ENCODE measurements at regions not wholly inside any gene's neighbourhood (a gene's known extent, or its start where the extent isn't known, plus 50 kb on each side); places are given as distances from the start of the nearest gene placed in this dataset.
"Not testable (repeated sequence)": the region's sequence is repeated elsewhere in the genome, so short reads cannot be mapped to it uniquely, and the experiment has no call there.

GRCh38 chr7:113775804-113776203 lies 143.0 kb downstream of the PPP1R3A start:
- DNase-seq: no peak

DNA sequence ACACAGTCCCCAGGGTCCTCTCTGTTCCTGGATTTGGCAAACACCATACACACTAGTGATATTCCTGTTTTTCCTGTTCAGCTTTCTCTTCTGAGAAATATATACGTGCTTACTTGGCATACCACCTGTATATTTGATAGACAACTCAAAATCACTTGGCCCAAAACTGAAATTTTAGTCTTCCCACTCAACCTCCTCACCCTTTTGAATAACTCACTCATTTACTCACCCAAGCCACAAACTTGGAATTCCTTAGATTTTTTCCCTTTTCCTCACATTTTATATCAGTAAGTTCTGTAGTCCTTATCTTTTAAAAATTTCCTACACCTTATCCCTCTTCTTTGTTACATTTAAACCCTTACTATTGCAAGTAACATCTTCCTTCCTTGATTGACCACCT lies 143.4 kb downstream of the PPP1R3A start:
- no peak for DNase-seq

DNA sequence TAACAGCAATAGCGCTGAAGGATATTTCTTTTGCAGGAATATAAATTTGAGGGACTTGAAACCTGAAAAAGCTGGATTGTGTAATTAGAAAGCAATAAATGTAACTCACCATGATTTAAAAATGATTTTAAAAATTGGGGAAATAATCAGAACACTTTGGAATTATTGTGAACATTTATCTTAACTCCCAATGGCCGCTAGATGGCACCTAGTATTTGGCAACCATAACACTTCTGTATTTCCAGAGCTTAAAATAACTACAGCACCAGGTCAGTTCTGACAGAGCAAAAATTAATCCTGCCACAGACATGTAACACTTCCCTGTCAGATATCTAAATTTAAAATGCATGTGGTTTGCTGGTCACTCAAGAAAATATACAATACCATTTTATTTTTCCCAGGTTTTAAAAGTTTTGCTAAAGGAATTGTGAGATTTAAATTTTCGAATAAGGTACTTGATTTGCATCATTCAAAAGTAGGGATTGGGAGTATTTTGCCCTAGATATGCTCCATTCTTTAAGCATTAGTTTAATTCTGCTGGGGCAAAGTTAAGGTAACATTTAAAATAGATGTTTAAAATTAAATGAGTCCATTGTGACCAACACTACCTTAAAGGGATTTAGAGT lies 144.5 kb downstream of the PPP1R3A start:
- no peak for DNase-seq

DNA sequence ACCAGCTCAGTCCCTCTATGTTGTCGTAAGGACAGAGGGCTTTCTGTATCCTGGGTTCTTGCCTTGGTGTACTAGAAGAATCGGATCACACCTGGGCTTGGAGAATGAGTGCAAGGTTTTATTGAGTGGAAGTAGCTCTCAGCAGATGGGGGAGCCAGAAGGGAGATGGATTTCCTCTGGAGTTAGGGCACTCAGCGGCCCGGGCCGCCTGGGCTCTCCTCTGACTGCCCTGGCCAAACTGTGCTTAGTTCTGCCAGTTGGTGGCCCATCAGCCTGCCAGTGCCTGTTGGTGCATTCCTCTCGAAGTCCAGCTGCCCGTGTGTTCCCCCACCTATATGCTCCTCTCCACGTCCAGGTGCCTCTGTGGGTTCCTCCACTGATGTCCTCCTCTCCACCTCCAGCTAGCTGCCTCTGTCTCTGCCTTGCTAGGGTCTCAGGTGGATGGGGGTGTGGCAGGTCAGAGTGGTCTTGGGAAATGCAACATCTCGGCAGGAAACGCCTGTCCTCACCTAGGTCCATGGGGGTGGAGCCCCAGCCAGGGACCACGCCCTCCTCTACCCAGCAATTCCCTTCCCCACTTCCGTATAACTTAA lies 148.6 kb downstream of the PPP1R3A start:
- no peak for DNase-seq

- no peak for DNase-seq
Observed at GRCh38 chr7:113768387-113768786, 150.4 kb downstream of the PPP1R3A start.

DNA sequence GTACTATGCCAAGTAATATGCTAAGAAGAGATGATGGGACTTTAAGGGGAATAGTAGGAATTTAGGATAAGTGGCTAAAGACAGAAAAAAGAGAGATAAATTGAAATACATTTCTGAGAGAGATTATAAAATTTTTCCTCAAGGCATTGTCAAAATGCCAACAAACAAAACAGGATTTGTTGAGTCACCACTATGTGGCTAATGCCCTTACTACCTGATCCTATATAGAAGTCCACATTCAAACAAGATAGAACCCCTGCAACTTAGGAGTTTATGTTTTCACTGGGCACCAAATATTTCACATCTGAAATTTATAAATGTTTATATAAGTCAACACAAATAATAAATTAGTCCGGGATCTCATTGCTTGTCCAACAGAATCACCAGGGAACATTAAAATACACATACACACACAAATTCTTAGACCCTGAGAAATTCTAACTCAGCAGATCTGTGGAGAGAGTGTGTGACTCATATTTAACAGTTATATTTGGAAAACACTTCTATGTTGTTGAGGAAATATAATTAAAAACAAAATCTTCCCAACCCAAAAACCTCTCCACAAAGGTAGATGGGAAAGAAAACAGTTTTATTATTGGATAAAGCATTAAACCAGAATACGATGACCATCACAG lies 154.3 kb downstream of the PPP1R3A start:
- DNase-seq: no peak

GRCh38 chr7:113763226-113763625 lies 155.6 kb downstream of the PPP1R3A start:
- DNase-seq: no peak

- DNase-seq: no peak
Observed at GRCh38 chr7:113756250-113756649, 162.6 kb downstream of the PPP1R3A start.

DNA sequence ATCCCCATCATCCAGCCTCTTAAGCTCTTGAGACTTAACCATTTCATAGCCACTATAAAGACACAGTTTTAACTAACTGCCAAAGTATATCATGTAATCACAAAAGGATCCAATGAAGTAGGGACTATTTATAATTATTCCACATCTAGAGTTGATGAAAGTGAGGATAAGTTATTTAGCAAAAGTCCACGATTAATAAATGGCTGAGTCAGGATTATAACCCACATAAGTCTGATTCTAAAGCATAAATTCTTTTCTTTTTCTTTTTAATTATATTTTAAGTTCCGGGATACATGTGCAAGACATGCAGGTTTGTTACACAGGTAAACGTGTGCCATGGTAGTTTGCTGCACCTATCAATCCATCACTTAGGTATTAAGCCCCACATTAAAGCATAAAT lies 166.1 kb downstream of the PPP1R3A start:
- no peak for DNase-seq

GRCh38 chr7:113752289-113752688 lies 166.5 kb downstream of the PPP1R3A start:
- DNase-seq: no peak

- no peak for DNase-seq
Observed at GRCh38 chr7:113751547-113751946, 167.3 kb downstream of the PPP1R3A start.

GRCh38 chr7:113748385-113748784 lies 170.4 kb downstream of the PPP1R3A start:
- DNase-seq: not testable (repeated sequence)

- DNase-seq: not testable (repeated sequence)
Observed at GRCh38 chr7:113742946-113743431, 175.8 kb downstream of the PPP1R3A start.

GRCh38 chr7:113742377-113742776 lies 176.4 kb downstream of the PPP1R3A start:
- no peak for DNase-seq

- DNase-seq: no peak
Observed at GRCh38 chr7:113731571-113731970, 187.2 kb downstream of the PPP1R3A start.

- no peak for DNase-seq
Observed at GRCh38 chr7:113730309-113730955, 188.4 kb downstream of the PPP1R3A start.

DNA sequence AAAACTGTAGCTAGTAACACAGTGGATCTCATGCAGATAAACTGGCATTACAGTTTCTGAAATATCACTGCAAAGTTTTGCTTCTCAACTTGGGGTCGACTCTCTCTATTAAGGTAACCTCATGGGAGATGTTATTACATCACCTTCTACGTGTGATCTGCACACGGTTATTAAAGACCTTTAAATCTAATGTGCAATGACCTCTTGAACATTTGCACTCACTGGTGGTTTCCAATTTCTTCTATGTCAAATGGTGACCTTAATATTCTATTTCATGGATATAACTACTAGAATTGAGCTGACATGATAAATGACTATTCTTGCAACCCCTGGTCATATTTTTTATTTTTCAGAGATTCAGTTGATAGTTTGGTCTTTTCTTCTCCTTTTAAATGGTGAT lies 191.3 kb downstream of the PPP1R3A start:
- no peak for DNase-seq

DNA sequence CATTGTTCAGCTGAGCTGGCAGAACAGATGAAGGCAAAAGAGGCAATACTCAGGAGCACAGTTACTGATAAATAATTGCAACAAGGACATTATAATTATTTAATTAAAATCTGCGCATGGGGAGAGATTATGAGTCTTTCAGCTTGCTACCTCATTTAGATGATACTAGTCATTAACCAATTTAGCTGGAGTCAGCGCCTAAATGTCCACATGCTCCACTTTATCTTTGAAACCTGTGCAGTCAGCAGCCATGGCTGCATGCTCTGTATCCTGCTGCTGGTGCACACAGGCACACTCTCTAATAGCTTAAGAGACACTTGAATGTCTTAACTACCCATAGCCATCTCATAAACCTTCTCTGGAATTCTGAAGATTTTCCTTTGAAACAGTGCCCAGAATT lies 196.8 kb downstream of the PPP1R3A start:
- no peak for DNase-seq

DNA sequence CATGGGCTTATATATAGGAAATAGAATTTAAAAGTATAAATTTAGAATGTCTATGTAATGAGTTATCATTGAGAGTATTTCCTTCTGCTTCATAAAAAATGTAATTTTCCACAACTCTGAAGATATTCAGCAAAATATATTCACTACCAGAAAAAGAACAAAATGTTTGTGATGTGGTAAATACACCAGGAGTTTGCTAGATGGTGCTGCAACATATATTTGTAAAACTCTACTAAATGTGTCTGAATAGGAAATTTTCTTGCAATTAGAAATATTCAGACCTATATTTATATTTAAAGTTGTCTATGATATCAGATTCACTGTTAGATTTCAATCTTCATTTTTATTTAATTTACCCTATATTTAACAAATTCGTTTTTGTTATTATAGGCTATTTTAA lies 201.1 kb downstream of the PPP1R3A start:
- no peak for DNase-seq

DNA sequence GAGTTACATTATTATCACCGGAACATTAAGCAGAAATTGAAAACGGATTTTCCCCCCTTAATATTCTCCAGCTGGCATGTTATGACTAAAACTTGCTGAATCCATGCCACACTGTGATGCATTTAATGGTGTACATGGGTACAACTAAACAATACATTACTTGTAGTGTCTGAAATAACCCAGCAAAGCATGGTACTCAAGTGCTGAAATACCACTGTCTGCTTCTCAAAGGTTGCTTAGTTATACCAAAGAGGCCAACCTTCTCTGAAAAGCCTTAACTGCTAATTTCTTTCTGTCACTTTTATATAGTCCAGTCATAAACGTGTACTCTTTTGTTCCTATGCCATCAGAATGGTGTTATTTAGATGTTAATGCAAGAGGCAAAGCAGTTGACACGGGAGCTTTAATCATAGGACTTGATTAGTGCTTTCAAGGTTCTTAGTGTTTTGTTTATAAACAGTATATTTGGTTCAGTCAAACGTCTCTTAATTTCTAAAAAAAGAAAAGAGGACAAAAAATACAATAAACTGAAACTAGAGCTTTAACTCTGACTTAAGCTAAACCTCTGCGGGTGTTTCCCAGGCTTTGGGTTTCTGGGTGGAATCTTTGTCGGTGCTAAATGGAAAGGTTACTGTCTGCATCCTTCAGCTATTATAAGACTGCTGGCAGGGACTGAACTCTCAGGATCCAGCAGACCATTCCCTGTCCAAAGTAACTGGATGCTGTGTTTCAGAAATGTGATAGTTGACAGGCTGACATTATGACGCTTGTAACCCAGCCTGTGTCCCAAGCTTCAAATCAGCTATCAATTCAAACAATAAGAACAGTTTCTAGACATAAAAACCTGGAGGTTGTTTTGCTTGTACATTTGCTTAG lies 202.6 kb downstream of the PPP1R3A start:
- no peak for DNase-seq

DNA sequence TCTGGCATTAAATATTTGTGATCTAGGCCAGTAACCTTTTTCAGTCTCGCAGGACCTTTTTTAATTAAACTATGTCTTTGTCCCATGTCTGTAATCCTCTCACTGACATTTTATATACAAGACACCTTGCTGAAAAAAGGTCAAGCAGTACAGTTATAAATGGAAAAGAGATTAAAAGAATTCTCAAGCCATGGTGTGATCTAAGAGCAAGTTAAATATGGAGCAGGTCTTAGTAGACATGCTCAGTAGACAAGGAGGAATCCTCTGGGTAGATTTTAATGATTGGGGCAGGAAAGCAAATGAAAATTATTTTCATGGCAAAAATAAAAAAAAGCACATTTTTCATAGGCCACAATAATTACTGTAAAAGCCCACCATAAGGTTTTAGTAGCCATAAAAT lies 203.5 kb downstream of the PPP1R3A start:
- DNase-seq: no peak

DNA sequence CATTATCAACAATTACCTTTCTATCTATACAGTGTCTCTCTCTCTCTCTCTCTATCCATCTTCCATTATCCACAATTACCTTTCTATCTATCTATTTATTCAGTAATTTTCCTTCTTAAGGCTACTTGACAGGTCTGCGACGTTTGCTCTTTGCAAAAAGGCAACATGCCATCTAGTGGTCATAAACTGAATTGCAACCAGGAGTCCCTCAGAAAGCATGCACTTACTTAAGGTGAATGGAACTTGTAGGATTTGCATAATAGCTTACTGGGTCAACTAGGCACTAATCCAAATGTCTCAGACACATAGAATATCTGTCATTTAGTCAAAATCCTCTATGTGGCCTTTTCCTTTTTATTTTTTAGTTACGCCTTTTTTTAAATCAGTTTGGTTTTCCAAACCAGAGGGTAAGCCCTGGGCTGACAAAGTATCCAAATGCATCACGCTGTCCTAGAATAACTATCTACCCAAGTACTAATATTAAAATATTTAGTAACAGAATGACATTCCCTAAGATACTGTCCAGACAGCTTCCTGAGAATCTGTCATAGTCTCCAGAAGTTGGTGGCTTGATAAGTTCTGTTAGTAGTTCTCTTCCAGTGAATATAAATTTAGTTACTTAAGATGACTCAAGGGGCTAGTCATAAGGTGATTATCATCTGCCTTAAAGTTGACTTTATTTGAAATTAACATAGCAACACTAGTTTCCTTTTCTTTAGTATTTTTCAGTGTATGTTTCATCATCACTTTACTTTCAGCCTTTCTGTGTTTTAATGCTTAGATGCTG lies 208.3 kb downstream of the PPP1R3A start:
- DNase-seq: peak in 1 of 2 experiments; percentile 1
